GM18951 (cell line): ENCODE measurements at regions not wholly inside any gene's neighbourhood (a gene's known extent, or its start where the extent isn't known, plus 50 kb on each side); places are given as distances from the start of the nearest gene placed in this dataset.
"Not testable (repeated sequence)": the region's sequence is repeated elsewhere in the genome, so short reads cannot be mapped to it uniquely, and the experiment has no call there.

ENCODE experiments used
- POLR2A ChIP-seq: IDR thresholded peaks from 4 replicates; pipeline ENCODE4 v1.6.1; 2011; ENCODE audit warnings: mild to moderate bottlenecking; ENCODE audit not compliant: insufficient read length, insufficient read depth; ENCODE audit errors: extremely low read depth
- in situ Hi-C: fragments of 300-500 bp; cut with MboI; formaldehyde crosslinking; loops from one replicate; pipeline ENCODE4 v1.12.0; 2022; ENCODE audit warnings: low sequenced_read_pairs, mixed read lengths, inconsistent platforms; ENCODE audit not compliant: unreplicated experiment

- TF ChIP-seq POLR2A = no peak
- in situ Hi-C loops = no loop called here
Observed at GRCh38 chr14:103230658-103231334, 103.2 kb upstream of the EIF5 start.

GRCh38 chr14:103231376-103232019 is 102.5 kb upstream of the EIF5 start:
- in situ Hi-C loops = no loop called here
- no peak for TF ChIP-seq POLR2A

- in situ Hi-C loops = no loop called here
- no peak for TF ChIP-seq POLR2A
Observed at GRCh38 chr14:103232031-103232808, 101.8 kb upstream of the EIF5 start.

GRCh38 chr14:103232831-103233319 is 101.2 kb upstream of the EIF5 start:
- in situ Hi-C loops = no loop called here
- no peak for TF ChIP-seq POLR2A

- in situ Hi-C loops = no loop called here
Observed at GRCh38 chr14:103233328-103233727, 100.7 kb upstream of the EIF5 start.

GRCh38 chr14:103234826-103235225 is 99.2 kb upstream of the EIF5 start:
- in situ Hi-C loops = not testable (repeated sequence)

More at GRCh38 chr14:103233328-103233727, 100.7 kb upstream of the EIF5 start:
- TF ChIP-seq POLR2A = no peak

GRCh38 chr14:103235506-103235905 is 98.5 kb upstream of the EIF5 start:
- in situ Hi-C loops = not testable (repeated sequence)

- TF ChIP-seq POLR2A = no peak
- in situ Hi-C loops = no loop called here
Observed at GRCh38 chr14:103239751-103240150, 94.3 kb upstream of the EIF5 start.

- in situ Hi-C loops = no loop called here
- TF ChIP-seq POLR2A = no peak
Observed at GRCh38 chr14:103241531-103241930, 92.5 kb upstream of the EIF5 start.

GRCh38 chr14:103243764-103244737 is 90.0 kb upstream of the EIF5 start:
- in situ Hi-C loops = no loop called here

GRCh38 chr14:103245624-103246031 is 88.4 kb upstream of the EIF5 start:
- in situ Hi-C loops = not testable (repeated sequence)

More at GRCh38 chr14:103243764-103244737, 90.0 kb upstream of the EIF5 start:
- TF ChIP-seq POLR2A = no peak

GRCh38 chr14:103246070-103246469 is 88.0 kb upstream of the EIF5 start:
- in situ Hi-C loops = no loop called here
- TF ChIP-seq POLR2A = no peak

GRCh38 chr14:103247169-103247606 is 86.8 kb upstream of the EIF5 start:
- TF ChIP-seq POLR2A = no peak
- in situ Hi-C loops = no loop called here
